Epithelial cell of proximal tubule (primary cell): ENCODE measurements at regions not wholly inside any gene's neighbourhood (a gene's known extent, or its start where the extent isn't known, plus 50 kb on each side); places are given as distances from the start of the nearest gene placed in this dataset.

Experiments used
- DNase-seq: peaks from one replicate; pipeline ENCODE4 v3.0.0-alpha.2; 2011; ENCODE audit warnings: low read depth
- H3K4me3 ChIP-seq: 2 replicates; pipeline ENCODE4 v1.5.1; 2011; ENCODE audit warnings: low read depth, mild to moderate bottlenecking, low read length
- TF ChIP-seq, protein P1 (sequence below): conservative IDR thresholded peaks from 2 replicates; pipeline ENCODE4 v1.5.1; 2012; ENCODE audit warnings: low read depth, mild to moderate bottlenecking, low read length

DNA sequence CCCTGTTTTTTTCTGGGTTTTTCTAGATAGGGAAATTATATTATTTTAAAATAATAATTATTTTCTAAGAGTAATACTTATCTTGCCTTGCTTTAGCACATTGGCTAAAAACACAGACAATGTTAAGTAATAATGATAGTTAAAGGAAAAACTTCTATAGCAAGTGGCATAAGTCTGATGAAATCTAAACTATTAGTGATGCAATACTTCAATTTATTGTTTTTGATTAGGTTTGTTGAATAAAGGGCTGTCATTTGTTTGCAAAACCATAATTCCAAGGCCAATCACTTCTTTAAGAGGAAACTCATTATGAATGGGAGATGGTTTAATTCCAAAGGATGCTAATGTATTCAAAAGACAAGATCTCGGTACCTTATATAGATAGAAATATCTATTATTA, 293.8 kb upstream of the FBXL7 start:
- H3K4me3 ChIP-seq, result no peak overlapping the region
- no peak for DNase-seq
- TF ChIP-seq, protein P1, sequence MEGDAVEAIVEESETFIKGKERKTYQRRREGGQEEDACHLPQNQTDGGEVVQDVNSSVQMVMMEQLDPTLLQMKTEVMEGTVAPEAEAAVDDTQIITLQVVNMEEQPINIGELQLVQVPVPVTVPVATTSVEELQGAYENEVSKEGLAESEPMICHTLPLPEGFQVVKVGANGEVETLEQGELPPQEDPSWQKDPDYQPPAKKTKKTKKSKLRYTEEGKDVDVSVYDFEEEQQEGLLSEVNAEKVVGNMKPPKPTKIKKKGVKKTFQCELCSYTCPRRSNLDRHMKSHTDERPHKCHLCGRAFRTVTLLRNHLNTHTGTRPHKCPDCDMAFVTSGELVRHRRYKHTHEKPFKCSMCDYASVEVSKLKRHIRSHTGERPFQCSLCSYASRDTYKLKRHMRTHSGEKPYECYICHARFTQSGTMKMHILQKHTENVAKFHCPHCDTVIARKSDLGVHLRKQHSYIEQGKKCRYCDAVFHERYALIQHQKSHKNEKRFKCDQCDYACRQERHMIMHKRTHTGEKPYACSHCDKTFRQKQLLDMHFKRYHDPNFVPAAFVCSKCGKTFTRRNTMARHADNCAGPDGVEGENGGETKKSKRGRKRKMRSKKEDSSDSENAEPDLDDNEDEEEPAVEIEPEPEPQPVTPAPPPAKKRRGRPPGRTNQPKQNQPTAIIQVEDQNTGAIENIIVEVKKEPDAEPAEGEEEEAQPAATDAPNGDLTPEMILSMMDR, result no peak

GRCh38 chr5:15203376-15203775, 296.6 kb upstream of the FBXL7 start:
- TF ChIP-seq, protein P1, result no peak
- H3K4me3 ChIP-seq, result no peak overlapping the region
- no peak for DNase-seq

DNA sequence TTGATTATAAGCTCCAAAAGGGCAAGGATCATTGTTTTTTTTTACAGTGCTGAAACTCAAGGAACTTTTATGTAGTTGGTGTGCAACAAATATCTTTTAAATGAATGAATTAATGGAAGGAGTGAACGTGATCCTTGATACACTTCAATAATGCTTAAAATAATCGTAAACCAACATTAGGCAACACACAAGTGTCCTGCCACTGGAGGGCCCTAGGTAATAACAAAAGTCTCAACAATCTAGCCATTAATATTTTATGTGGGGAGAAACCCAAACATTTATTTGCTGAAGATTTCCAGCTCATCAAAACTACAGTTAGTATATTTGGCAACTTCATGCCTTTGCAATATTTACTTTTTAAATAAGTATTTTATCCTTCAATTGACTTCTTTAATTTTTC, 309.0 kb upstream of the FBXL7 start:
- TF ChIP-seq, protein P1, result peak; percentile 36

DNA sequence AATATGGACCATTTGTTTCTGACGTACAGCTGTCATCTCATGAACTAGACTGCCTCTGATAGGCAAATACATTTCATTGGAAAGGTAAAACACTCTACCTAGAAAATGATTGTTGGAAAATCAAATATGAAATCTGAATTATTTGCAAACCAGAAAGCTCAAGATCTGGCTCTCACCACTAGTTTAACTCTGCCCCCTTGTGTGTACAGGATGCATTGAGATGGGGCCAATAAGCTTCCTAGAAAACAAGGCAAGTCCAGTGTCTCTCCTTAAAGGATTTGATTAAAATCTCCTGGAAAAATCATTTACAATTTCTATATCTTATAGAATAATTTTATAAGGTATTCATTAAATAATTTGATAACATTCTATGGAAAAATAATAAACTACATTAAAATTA, 311.9 kb upstream of the ANKH start:
- DNase-seq, result no peak
- no peak overlapping the region for H3K4me3 ChIP-seq

More for the DNA sequence above, 309.0 kb upstream of the FBXL7 start:
- H3K4me3 ChIP-seq, result no peak overlapping the region
- DNase-seq, result no peak

GRCh38 chr5:15170173-15170572, 298.6 kb upstream of the ANKH start:
- no peak overlapping the region for H3K4me3 ChIP-seq
- no peak for DNase-seq
- TF ChIP-seq, protein P1, result no peak

More for the DNA sequence above, 311.9 kb upstream of the ANKH start:
- TF ChIP-seq, protein P1, result peak; percentile 36

GRCh38 chr5:15168358-15168757, 296.8 kb upstream of the ANKH start:
- H3K4me3 ChIP-seq, result no peak overlapping the region
- TF ChIP-seq, protein P1, result no peak
- DNase-seq, result no peak

DNA sequence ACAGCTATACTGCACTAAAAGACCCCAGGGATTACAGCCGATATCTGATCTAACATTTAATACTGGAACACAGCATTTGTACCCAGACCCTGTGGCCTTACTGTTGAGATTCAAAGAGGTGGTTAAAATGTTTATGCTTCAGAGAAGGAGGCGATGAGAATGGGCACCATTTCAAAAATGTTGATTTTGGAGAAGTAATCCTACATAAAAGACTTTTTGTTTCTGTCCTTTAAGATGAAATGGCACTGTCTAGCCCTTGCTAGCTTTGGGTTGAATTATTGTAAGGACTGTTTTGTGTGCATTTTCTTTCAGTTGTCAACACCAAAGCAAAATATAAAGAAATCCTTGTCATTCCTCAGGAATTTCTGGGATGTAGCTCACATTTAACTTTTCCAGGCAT, 288.5 kb upstream of the ANKH start:
- DNase-seq, result no peak
- no peak overlapping the region for H3K4me3 ChIP-seq
- TF ChIP-seq, protein P1, result no peak
